Ovary (tissue), 3 donors: ENCODE measurements at regions not wholly inside any gene's neighbourhood (a gene's known extent, or its start where the extent isn't known, plus 50 kb on each side); places are given as distances from the start of the nearest gene placed in this dataset.

Source experiments
- EP300 ChIP-seq: sonication (generic); formaldehyde crosslinking; IDR thresholded peaks from one replicate; pipeline ENCODE4 v1.6.1; 2017; ENCODE audit warnings: antibody characterized with exemption
- POLR2A ChIP-seq: fragments of 450-650 bp; IDR thresholded peaks from one replicate; pipeline ENCODE4 v1.6.1; 2017; ENCODE audit warnings: antibody characterized with exemption, mild to moderate bottlenecking, moderate library complexity
- TF ChIP-seq, protein P1 (sequence below), 3 donors: fragments of 450-650 bp in 2 of 3; fragments of 200-600 bp in 1 of 3; IDR thresholded peaks; one replicate each; pipeline versions ENCODE4 v1.5.1 to v1.8.0; 2016 to 2022; ENCODE audit warnings: antibody characterized with exemption in 3 of 3, mild to moderate bottlenecking in 1 of 3
- donor health status: DM: no; HTN: no; CAD: no.

DNA sequence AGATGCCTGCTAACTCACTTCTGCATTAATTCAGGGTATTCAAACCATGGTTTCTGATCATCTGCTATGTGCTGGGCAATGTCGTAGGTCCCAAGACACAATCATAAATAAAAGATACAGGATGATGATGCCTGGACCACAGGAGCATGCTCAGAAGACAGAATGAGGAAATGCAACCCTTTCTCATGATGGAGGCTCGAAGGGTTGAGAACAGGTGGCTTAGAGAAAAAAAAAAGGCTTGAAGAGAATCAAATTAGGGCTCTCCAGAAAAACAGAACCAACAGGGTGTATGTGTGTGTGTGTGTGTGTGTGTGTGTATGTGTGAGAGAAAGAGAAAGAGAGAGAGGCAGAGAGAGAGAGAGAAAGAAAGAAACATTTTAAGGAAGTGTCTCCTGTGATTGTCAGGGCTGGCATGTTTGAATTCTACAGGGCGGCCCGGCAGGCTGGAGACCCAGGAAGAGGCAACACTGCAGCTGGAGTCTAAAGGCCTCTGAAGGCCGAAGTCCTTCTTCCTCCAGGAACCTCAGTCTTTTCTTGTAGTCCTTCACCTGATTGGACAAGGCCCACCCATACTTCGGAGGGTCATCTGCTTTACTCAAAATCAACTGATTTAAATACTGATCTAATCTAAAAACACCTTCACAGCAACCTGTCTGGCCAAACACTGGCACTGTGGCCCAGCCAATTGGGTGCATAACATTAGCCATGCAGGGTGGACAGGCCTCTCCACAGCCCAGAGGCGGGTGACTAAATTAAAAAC lies 143.8 kb downstream of the ERMARD start:
- TF ChIP-seq, protein P1, sequence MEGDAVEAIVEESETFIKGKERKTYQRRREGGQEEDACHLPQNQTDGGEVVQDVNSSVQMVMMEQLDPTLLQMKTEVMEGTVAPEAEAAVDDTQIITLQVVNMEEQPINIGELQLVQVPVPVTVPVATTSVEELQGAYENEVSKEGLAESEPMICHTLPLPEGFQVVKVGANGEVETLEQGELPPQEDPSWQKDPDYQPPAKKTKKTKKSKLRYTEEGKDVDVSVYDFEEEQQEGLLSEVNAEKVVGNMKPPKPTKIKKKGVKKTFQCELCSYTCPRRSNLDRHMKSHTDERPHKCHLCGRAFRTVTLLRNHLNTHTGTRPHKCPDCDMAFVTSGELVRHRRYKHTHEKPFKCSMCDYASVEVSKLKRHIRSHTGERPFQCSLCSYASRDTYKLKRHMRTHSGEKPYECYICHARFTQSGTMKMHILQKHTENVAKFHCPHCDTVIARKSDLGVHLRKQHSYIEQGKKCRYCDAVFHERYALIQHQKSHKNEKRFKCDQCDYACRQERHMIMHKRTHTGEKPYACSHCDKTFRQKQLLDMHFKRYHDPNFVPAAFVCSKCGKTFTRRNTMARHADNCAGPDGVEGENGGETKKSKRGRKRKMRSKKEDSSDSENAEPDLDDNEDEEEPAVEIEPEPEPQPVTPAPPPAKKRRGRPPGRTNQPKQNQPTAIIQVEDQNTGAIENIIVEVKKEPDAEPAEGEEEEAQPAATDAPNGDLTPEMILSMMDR (IDR thresholded peaks at IDR 0.05) = no peak
- TF ChIP-seq EP300 = no peak
- no peak for TF ChIP-seq POLR2A
